ENCODE measurements at regions not wholly inside any gene's neighbourhood (a gene's known extent, or its start where the extent isn't known, plus 50 kb on each side); places are given as distances from the start of the nearest gene placed in this dataset.

- TF ChIP-seq CTCF (conservative IDR thresholded peaks at IDR 0.05), result no peak
- no peak for DNase-seq (ENCODE audit: low read depth, low spot score)
- Mint-ChIP-seq H3K4me3 (no peak overlapping the region), H3K4me1 (no peaks in the 10 kb centered on the region), H3K36me3 (ENCODE audit: low read depth) (no peaks in the 10 kb centered on the region), H3K27ac (ENCODE audit: unreplicated experiment) (no peak overlapping the region), H3K9me3 (no peaks in the 10 kb centered on the region), H3K27me3 (ENCODE audit: low read depth) (no peaks in the 10 kb centered on the region)
These were observed 363.0 kb downstream of the FAT4 start for GRCh38 chr4:125677665-125678307.

GRCh38 chr4:125679989-125680388, 365.2 kb downstream of the FAT4 start:
- Mint-ChIP-seq H3K9me3 (no peaks in the 10 kb centered on the region), H3K27ac (ENCODE audit: unreplicated experiment) (no peak overlapping the region), H3K4me1 (no peaks in the 10 kb centered on the region), H3K36me3 (ENCODE audit: low read depth) (no peaks in the 10 kb centered on the region), H3K27me3 (ENCODE audit: low read depth) (no peaks in the 10 kb centered on the region), H3K4me3 (no peak overlapping the region)
- no peak for DNase-seq (ENCODE audit: low read depth, low spot score)
- no peak for TF ChIP-seq CTCF (conservative IDR thresholded peaks at IDR 0.05)

- Mint-ChIP-seq H3K4me3 (no peak overlapping the region), H3K9me3 (no peaks in the 10 kb centered on the region), H3K27ac (ENCODE audit: unreplicated experiment) (no peak overlapping the region), H3K4me1 (no peaks in the 10 kb centered on the region), H3K36me3 (ENCODE audit: low read depth) (no peaks in the 10 kb centered on the region), H3K27me3 (ENCODE audit: low read depth) (no peaks in the 10 kb centered on the region)
- no peak for TF ChIP-seq CTCF (conservative IDR thresholded peaks at IDR 0.05)
- DNase-seq (ENCODE audit: low read depth, low spot score), result no peak
These were observed 366.5 kb downstream of the FAT4 start for GRCh38 chr4:125681240-125681639.

DNA sequence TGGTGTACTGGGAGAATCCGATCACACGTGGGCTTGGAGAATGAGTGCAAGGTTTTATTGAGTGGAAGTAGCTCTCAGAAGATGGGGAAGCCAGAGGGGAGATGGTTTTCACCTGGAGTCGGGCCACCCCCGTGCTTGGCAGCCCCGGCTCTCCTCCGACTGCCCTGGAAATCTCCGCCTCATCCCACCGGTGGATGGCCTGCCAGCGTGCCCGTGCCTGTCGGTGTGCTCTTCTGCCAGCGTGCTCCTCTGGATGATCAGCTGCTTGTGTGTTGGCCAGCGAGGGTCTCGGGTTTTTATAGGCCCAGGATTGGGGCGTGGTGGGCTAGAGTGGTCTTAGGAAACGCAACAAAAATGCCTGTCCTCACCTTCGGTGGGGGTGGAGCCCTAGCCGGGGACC, 368.0 kb downstream of the FAT4 start:
- Mint-ChIP-seq H3K4me1 (no peaks in the 10 kb centered on the region), H3K36me3 (ENCODE audit: low read depth) (no peaks in the 10 kb centered on the region), H3K27me3 (ENCODE audit: low read depth) (no peaks in the 10 kb centered on the region), H3K9me3 (no peaks in the 10 kb centered on the region), H3K27ac (ENCODE audit: unreplicated experiment) (no peak overlapping the region), H3K4me3 (no peak overlapping the region)
- TF ChIP-seq CTCF (conservative IDR thresholded peaks at IDR 0.05), result no peak
- DNase-seq (ENCODE audit: low read depth, low spot score), result no peak

GRCh38 chr4:125688841-125689240, 374.1 kb downstream of the FAT4 start:
- H3K27ac Mint-ChIP-seq (ENCODE audit: unreplicated experiment), result no peak overlapping the region
- no peaks in the 10 kb centered on the region for H3K36me3 Mint-ChIP-seq (ENCODE audit: low read depth)
- no peak overlapping the region for H3K4me3 Mint-ChIP-seq
- no peak for TF ChIP-seq CTCF (conservative IDR thresholded peaks at IDR 0.05)
- peaks cover 14% of the 10 kb centered on the region for H3K4me1 Mint-ChIP-seq
- H3K27me3 Mint-ChIP-seq (ENCODE audit: low read depth), result no peaks in the 10 kb centered on the region
- H3K9me3 Mint-ChIP-seq, result no peaks in the 10 kb centered on the region
- no peak for DNase-seq (ENCODE audit: low read depth, low spot score)

Measured in neural crest cell (in vitro differentiated cells).